ENCODE measurements at regions not wholly inside any gene's neighbourhood (a gene's known extent, or its start where the extent isn't known, plus 50 kb on each side); places are given as distances from the start of the nearest gene placed in this dataset.
"Not testable (repeated sequence)": the region's sequence is repeated elsewhere in the genome, so short reads cannot be mapped to it uniquely, and the experiment has no call there.

GRCh38 chr22:22759371-22759770 is 115.0 kb downstream of the GGTLC2 start:
- DNase-seq = no peak

- no peak for DNase-seq
Observed at GRCh38 chr22:22759889-22760546, 115.6 kb downstream of the GGTLC2 start.

GRCh38 chr22:22761606-22761962 is 117.2 kb downstream of the GGTLC2 start:
- no peak for DNase-seq

- no peak for DNase-seq
Observed at GRCh38 chr22:22761963-22762772, 117.8 kb downstream of the GGTLC2 start.

- DNase-seq = no peak
Observed at GRCh38 chr22:22763512-22763911, 119.1 kb downstream of the GGTLC2 start.

- DNase-seq = no peak
Observed at GRCh38 chr22:22764085-22764484, 119.7 kb downstream of the GGTLC2 start.

- no peak for DNase-seq
Observed at GRCh38 chr22:22767876-22768602, 119.6 kb upstream of the IGLL5 start.

- no peak for DNase-seq
Observed at GRCh38 chr22:22768885-22769284, 118.7 kb upstream of the IGLL5 start.

GRCh38 chr22:22769434-22770279 is 118.0 kb upstream of the IGLL5 start:
- DNase-seq = no peak

- peak; percentile 30 for DNase-seq
Observed at GRCh38 chr22:22770280-22770871, 117.2 kb upstream of the IGLL5 start.

GRCh38 chr22:22770881-22771280 is 116.7 kb upstream of the IGLL5 start:
- DNase-seq = no peak

- DNase-seq = no peak
Observed at GRCh38 chr22:22771696-22772377, 115.8 kb upstream of the IGLL5 start.

- DNase-seq = no peak
Observed at GRCh38 chr22:22772396-22772795, 115.2 kb upstream of the IGLL5 start.

GRCh38 chr22:22772883-22773282 is 114.7 kb upstream of the IGLL5 start:
- no peak for DNase-seq

GRCh38 chr22:22773427-22773826 is 114.2 kb upstream of the IGLL5 start:
- no peak for DNase-seq

GRCh38 chr22:22773979-22774604 is 113.5 kb upstream of the IGLL5 start:
- peak; percentile 77 for DNase-seq

- DNase-seq = not testable (repeated sequence)
Observed at GRCh38 chr22:22774762-22775161, 112.9 kb upstream of the IGLL5 start.

GRCh38 chr22:22776121-22776520 is 111.5 kb upstream of the IGLL5 start:
- DNase-seq = no peak

GRCh38 chr22:22779213-22779612 is 108.4 kb upstream of the IGLL5 start:
- no peak for DNase-seq

GRCh38 chr22:22783575-22783974 is 104.0 kb upstream of the IGLL5 start:
- DNase-seq = no peak
